Endometrial microvascular endothelial cells (primary cell): ENCODE measurements at regions not wholly inside any gene's neighbourhood (a gene's known extent, or its start where the extent isn't known, plus 50 kb on each side); places are given as distances from the start of the nearest gene placed in this dataset.
"Not testable (repeated sequence)": the region's sequence is repeated elsewhere in the genome, so short reads cannot be mapped to it uniquely, and the experiment has no call there.

Source experiments
- in situ Hi-C: cut with HindIII; loops from 2 replicates; pipeline ENCODE4 v1.10.0; 2017; ENCODE audit warnings: low sequenced_read_pairs, low pct_unique_long_range_greater_than_20kb; ENCODE audit errors: inconsistent ontology term

- in situ Hi-C loops = no loop called here
These were observed 214.9 kb downstream of the SPANXN4 start for GRCh38 chrX:143240658-143241057.

GRCh38 chrX:143231492-143231891 is 205.8 kb downstream of the SPANXN4 start:
- in situ Hi-C loops = no loop called here

- in situ Hi-C loops = not testable (repeated sequence)
These were observed 202.9 kb downstream of the SPANXN4 start for GRCh38 chrX:143228600-143228999.

GRCh38 chrX:143206966-143207365 is 181.2 kb downstream of the SPANXN4 start:
- in situ Hi-C loops = no loop called here

- in situ Hi-C loops = no loop called here
These were observed 146.0 kb downstream of the SPANXN4 start for GRCh38 chrX:143171703-143172102.

- in situ Hi-C loops = no loop called here
These were observed 140.1 kb downstream of the SPANXN4 start for GRCh38 chrX:143165778-143166177.

- in situ Hi-C loops = no loop called here
These were observed 114.0 kb downstream of the SPANXN4 start for GRCh38 chrX:143139681-143140080.

GRCh38 chrX:143121477-143121876 is 95.7 kb downstream of the SPANXN4 start:
- in situ Hi-C loops = no loop called here

- in situ Hi-C loops = no loop called here
These were observed 89.7 kb downstream of the SPANXN4 start for GRCh38 chrX:143115466-143115865.

- in situ Hi-C loops = no loop called here
These were observed 70.1 kb downstream of the SPANXN4 start for GRCh38 chrX:143095816-143096215.

GRCh38 chrX:143095321-143095720 is 69.6 kb downstream of the SPANXN4 start:
- in situ Hi-C loops = no loop called here

GRCh38 chrX:143094417-143095023 is 68.8 kb downstream of the SPANXN4 start:
- in situ Hi-C loops = no loop called here
